ENCODE measurements at regions not wholly inside any gene's neighbourhood (a gene's known extent, or its start where the extent isn't known, plus 50 kb on each side); places are given as distances from the start of the nearest gene placed in this dataset.
A peak's percentile ranks its signal among the peaks of the same experiment; 100 is the strongest.

- no peak for DNase-seq
These were observed 177.6 kb upstream of the PKDCC start for GRCh38 chr2:41870265-41870585.

DNA sequence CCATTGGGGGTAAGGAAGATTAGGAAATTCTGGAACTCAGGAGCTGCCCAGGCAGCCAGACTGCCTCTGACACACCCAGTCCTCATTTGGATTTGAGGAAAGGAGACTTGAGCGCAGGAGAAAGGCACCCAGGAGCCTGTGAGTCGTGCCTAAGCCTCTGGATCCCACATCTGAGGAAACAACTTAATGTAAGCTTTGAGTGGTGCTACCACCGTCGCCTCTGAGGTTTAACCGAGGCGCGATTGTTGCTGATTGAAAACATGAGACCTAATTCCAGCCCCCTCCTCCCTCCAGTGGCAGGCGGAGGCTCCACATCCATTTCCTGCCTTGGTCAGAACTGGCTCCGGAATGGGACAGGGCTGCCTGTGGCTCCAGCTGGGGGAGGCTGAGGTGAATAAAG, 176.7 kb upstream of the PKDCC start:
- no peak for DNase-seq

GRCh38 chr2:41872646-41873045, 175.2 kb upstream of the PKDCC start:
- DNase-seq = no peak

GRCh38 chr2:41873102-41874031, 174.5 kb upstream of the PKDCC start:
- DNase-seq = no peak

DNA sequence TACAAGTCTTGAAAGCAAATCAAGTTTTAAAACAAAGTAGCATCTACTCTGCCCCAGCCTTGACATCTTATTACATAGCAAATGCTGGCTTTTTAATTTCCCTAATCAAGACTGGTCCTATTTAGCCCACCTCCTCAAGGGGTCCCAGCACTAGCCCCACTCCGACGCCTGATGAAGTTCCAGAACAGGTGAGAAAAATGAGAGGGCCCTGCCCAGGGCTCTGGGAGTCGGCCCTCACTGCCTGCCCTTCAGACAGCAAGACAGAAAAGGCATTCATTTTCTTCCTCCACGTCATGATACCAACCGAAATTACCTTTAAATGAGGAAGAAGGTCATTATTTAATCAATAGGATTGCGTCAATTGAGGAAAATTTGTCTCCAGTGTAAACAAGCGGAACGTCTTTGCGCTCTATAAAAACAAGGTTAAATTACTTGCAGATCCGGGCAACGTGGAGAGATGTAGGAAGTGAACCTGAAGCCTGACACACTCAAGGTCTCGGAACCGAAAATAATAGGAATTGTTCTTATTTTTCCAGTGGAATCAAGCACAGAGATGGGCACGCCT, 170.6 kb upstream of the PKDCC start:
- DNase-seq = no peak

DNA sequence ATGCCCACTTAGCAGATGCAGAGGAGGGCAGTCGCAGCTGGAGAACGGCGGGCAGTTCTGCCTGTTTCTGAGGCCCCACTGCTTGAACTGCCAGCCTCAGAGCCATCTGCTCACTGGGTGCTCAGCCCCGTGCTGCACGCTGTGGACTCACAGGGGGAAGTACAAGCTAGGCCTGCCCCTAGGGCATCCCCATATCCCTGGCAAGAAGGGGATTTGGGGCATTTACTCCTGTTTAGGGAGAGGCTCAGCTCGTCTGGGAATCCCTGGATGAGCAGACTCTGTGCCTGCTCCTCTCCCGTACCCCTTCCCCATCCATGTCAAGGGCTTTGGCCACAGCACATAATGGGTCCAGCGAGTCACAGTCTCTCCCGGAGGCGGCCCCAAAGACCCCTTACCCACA, 169.8 kb upstream of the PKDCC start:
- DNase-seq = no peak

DNA sequence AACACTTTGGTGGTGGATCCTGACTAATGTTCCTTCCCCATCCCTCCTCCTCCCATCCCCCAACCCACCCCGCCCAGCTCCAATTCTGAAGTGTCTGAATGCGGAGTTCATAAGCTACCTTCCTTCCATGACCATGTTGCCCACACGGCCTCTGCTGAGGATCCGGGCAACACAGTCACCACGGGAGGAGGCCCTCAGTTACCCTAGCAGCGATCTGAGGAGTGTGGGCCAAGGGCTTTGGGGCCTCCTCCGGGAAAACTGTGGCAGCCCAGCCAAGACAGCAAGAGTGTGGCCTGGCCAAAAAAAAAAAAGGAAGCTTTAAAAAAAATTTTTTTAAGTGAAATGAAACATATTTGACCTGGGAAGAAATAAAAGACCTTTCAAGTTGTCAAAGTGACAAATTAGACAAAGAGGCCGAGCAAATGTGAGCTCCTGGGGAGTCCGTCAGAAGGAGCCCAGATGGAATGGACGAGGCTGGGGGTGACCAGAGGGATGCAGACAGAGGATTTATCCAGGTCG, 169.0 kb upstream of the PKDCC start:
- DNase-seq = no peak

GRCh38 chr2:41879235-41879916, 168.4 kb upstream of the PKDCC start:
- no peak for DNase-seq

GRCh38 chr2:41880561-41881243, 167.1 kb upstream of the PKDCC start:
- no peak for DNase-seq

DNA sequence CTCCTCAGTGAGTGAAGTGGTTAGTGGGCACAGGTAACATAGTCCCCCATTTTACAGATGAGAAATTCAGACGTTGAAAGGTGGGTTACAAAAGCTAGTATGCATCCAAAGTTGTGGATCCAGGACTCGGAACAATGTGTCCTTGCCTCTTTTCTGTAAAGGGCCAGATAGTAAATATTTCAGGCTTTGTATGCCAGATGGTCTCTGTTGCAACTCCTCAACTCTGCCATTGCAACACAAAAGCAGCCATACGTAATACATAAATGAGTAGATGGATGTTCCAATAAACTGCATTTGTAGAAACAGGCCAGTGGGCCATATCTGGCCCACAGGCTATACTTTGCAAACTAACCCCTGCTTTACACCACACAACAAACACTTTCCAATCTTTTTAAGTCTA, 166.6 kb upstream of the PKDCC start:
- no peak for DNase-seq

- no peak for DNase-seq
These were observed 163.1 kb upstream of the PKDCC start for GRCh38 chr2:41884718-41885117.

DNA sequence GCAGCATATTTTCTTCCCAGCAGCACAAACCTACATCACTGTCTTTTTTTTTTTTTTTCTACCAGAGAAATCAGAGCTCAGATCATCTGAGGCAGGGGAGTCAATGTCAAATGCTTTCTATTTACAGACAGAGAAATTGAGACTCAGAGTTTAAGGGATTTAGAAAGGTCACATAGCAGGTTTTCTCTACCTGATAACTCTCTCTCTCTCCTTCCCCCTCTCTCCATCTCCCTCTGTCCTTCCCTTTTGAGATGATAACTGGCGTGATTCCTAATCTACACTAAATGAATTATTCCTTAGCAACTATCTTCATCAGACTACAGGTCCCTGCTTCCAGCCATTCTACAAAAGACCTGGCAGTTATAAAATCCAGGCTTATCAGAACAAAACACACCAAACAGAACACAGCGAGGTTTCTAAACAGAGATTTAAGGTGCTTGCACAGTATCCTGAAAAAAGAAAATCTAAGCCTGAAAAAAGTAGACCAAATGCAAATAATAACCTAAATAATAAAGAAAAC, 161.6 kb upstream of the PKDCC start:
- no peak for DNase-seq

DNA sequence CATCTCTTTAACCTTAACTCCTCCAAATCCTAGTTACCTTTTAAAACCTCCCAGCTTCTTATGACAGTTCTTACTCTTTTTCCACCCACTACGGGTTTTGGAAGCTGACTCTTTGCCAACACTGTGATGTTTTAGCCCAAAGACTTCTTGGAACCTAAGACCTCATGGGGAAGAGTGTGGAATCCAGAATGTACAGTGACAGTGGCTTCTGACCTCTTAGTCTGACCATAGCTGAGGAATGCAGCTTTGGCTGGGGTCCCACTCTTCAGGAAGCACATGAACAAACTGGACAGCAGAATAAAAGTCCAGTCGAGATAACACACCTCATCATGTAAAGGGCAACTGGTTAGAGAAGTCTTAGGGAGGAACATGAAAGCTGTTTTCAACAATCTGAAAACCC, 161.1 kb upstream of the PKDCC start:
- no peak for DNase-seq

GRCh38 chr2:41890341-41890740, 157.5 kb upstream of the PKDCC start:
- DNase-seq = no peak

DNA sequence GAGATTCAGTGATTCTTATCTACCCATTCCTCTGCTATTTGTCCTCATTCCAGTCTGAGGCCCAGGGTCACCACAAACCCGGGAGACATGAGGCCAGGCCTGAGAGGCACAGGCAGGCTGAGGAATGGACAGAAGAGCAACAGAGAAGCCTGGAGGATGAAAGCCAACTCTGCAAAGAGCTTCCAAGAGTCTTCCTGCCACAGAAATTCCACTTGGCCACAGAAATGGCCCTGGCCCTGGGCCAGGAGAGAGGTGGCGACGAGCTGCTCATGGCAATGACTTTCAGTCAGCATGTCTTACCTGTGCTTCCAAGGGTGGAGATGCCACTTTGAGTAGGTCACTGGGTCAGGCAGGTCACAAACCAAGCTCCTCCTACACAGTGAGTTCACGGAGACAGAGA, 155.3 kb upstream of the PKDCC start:
- DNase-seq = no peak

- DNase-seq = no peak
These were observed 153.1 kb upstream of the PKDCC start for GRCh38 chr2:41894563-41895333.

DNA sequence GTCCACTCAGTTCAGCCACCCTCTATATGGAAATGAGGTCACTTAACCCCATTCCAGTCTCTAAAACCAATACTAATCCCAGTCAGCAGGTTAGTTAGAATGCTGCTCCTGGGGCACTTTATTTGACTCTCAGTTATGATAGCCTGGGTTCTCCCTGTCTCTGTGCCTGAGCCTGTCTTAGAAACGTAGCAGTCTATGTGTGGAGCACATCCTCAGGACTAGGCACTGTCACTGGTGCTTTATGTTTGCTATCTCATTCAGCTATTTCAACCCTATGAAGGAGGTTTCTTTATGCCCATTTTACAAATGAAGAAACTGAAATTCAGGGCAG, 152.5 kb upstream of the PKDCC start:
- no peak for DNase-seq

DNA sequence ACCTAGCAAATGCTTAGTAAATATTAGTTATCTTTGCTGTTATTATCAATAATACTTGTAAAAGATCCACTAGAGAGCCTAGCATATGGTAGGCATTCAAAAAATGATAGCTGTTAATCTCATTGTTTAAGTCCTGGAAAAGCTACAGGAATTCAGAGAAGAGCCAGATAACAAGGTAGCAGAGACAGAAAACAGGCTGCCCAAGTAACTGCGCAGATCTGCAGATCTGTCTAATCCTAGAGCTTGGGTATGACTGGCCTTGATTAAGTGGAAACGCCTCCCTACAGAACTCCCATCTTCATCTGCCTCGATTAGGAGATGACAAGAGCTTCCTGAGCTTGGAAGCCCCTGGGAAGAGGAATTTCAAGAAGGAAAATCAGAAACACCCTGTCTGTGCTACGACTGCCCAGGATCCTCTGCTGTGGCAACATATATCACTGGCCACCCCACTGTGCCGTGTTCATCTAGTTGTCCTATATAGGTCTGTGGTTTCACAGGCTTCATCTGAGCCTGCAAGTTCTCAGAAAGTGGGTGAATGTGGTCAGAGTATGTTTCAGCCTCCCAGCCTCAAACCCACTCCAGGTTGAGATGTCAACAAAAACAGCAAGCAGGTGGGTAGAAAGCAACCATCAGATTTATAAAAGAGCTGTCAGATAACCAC, 151.5 kb upstream of the PKDCC start:
- DNase-seq = peak in 1 of 5 donors; percentile 65

GRCh38 chr2:41899189-41899588, 148.6 kb upstream of the PKDCC start:
- DNase-seq = no peak

GRCh38 chr2:41900101-41900577, 147.7 kb upstream of the PKDCC start:
- no peak for DNase-seq

DNA sequence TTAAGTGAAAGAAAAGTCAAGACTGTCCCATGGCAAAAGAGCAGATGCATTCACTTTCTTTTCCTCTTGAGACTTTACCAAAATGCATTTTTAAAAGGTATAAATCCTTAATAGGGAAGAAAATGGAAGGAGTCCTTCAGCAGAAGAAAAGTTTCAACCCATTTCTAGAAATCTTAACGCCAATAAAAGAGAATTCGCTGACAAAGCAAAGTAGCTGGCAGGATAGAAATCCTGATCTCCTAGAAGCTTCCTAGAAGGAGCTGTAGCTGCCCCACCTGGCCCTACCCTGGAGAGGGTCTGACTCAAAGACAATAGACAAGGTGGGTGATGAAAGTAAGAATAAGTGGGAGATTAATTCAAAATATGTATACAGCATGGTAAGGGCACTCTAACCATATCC, 144.9 kb upstream of the PKDCC start:
- no peak for DNase-seq
